GM12865 (cell line): ENCODE measurements at regions not wholly inside any gene's neighbourhood (a gene's known extent, or its start where the extent isn't known, plus 50 kb on each side); places are given as distances from the start of the nearest gene placed in this dataset.

Experiments used
- DNase-seq: peaks from one replicate; pipeline ENCODE4 v3.0.0; 2010; ENCODE audit warnings: low read depth
- H3K4me3 ChIP-seq: 2 replicates; pipeline ENCODE4 v1.5.1; 2011; ENCODE audit warnings: mild to moderate bottlenecking, low read depth, low read length, control low read depth
- CTCF ChIP-seq: IDR thresholded peaks from 2 replicates; pipeline ENCODE4 v1.5.1; 2011; ENCODE audit warnings: low read length, control low read depth, low read depth, inconsistent platforms; ENCODE audit not compliant: insufficient read depth; ENCODE audit errors: missing control alignments

DNA sequence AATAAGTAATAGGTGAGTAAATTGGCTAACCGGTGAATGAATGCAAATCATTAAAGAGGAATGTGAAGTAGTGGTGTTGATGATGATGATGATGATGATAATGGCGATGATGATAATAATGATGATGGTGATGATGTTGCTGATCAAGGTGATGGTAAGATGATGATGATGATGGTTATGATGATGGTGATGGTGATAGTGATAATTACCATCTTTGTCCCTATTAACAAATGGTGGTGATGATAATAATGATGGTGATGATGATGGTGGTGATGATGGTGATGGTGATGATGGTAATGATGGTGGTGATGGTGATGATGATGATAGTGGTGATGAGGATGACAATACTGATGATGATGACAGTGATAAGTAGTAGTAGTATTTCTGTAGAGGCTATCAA, 452.6 kb downstream of the ZNF536 start:
- H3K4me3 ChIP-seq, result no peak overlapping the region
- no peak for DNase-seq
- TF ChIP-seq CTCF, result no peak

DNA sequence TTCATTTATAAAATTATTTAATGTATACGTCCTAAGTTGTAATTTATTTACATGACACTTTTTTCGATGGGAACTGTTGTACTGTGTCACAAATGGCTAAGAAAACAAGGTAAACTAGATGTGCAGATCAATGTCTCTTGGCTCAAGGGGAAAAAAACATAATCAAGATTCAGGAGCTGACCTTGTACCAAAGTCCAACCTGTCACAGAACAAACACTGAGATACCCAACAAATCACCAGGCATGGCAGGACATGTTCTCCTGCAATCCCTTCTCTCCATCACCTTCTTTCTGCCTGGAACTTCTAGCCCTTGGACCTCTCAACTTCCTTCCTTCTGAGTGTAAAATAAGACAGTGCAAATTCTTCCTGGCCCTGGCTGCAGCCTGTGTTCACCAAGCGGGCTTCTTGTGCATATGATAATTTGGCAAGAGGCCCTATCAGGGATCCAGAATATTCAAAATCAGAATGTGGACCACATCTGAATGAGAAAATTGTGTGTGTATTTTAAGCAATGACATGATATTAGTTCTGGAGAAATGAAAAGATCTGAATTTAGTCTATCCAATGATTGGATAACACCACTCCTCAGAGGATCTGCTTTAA, 445.9 kb downstream of the ZNF536 start:
- no peak overlapping the region for H3K4me3 ChIP-seq
- DNase-seq, result no peak
- TF ChIP-seq CTCF, result no peak

DNA sequence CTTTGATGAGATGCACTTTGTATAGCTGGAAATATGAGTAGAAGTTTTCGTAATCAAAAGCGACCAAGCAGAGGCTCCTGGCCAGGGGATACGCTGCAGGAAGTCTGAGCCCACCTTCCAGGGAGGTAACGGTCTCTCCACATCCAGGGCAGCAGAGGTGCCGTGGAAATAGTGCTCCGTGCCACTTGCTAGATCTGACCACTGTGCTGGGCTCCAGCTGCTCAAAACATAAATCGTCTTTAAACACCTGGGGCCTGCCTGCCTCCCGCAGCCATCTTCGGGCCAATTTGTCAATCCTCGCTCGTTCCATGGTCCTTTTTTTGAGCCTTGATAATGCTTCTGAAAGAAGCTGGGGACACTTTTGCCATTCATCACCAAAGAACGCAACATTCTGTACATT, 445.0 kb downstream of the ZNF536 start:
- no peak for DNase-seq
- no peak overlapping the region for H3K4me3 ChIP-seq
- no peak for TF ChIP-seq CTCF

GRCh38 chr19:30815889-30816580, 443.9 kb downstream of the ZNF536 start:
- TF ChIP-seq CTCF, result no peak
- H3K4me3 ChIP-seq, result no peak overlapping the region

DNA sequence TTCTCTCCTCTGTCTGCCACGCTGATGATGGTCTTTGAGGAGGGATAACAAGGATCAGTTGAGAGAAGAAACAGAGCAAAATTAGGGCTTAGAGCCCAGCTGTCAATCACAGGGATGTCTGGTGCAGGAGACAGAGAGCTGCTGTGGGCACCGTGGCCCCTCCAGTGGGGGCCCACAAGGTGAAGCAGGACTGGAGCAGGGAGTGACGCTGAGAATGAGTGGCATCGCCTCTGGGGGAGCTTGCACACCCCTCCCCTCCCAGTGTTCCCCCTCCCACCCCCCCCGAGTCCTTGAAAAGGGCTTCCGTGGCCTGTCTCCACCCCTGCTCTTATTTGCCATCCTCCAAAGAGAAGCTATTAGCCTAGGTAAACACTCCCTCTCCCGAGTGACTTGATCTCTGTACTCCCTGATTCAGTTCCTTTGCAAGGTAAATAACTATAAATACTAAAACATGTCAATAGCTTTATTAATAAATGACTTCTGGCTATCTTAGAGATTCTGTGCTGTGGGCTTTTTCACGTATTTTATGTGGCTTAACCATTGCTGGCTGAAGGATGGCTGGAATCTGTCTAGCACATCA, 440.0 kb downstream of the ZNF536 start:
- no peak for DNase-seq
- H3K4me3 ChIP-seq, result no peak overlapping the region
- no peak for TF ChIP-seq CTCF

More at GRCh38 chr19:30815889-30816580, 443.9 kb downstream of the ZNF536 start:
- DNase-seq, result no peak

GRCh38 chr19:30811397-30812098, 439.4 kb downstream of the ZNF536 start:
- no peak overlapping the region for H3K4me3 ChIP-seq
- no peak for DNase-seq
- no peak for TF ChIP-seq CTCF
